Smooth muscle cell (in vitro differentiated cells): ENCODE measurements at regions not wholly inside any gene's neighbourhood (a gene's known extent, or its start where the extent isn't known, plus 50 kb on each side); places are given as distances from the start of the nearest gene placed in this dataset.

ENCODE experiments used
- DNase-seq: peaks from one replicate; lab custom pipeline; 2025; ENCODE audit not compliant: unreplicated experiment; lab: John Stamatoyannopoulos, UW
- H2AFZ ChIP-seq: fragments of 200-600 bp; sonication (generic); 2 replicates; pipeline ENCODE4 v1.6.0; 2016; ENCODE audit warnings: antibody characterized with exemption, low read depth, mild to moderate bottlenecking
- H3F3A ChIP-seq: fragments of 200-600 bp; sonication (generic); 2 replicates; pipeline ENCODE4 v1.6.0; 2017; ENCODE audit warnings: antibody characterized with exemption, low read depth
- H3K27ac ChIP-seq: fragments of 200-600 bp; sonication (generic); 2 replicates; pipeline ENCODE4 v1.5.1; 2016; ENCODE audit warnings: low read depth, mild to moderate bottlenecking
- H3K27me3 ChIP-seq: fragments of 200-600 bp; sonication (generic); 2 replicates; pipeline ENCODE4 v1.6.1; 2016; ENCODE audit warnings: low read depth, mild to moderate bottlenecking
- H3K36me3 ChIP-seq: fragments of 200-600 bp; sonication (generic); 2 replicates; pipeline ENCODE4 v1.5.1; 2016; ENCODE audit warnings: low read depth
- H3K4me1 ChIP-seq: fragments of 200-600 bp; sonication (generic); 2 replicates; pipeline ENCODE4 v1.5.1; 2016; ENCODE audit warnings: low read depth
- H3K4me2 ChIP-seq: fragments of 200-600 bp; sonication (generic); 2 replicates; pipeline ENCODE4 v1.6.0; 2016; ENCODE audit warnings: mild to moderate bottlenecking
- H3K4me3 ChIP-seq: fragments of 200-600 bp; sonication (generic); 2 replicates; pipeline ENCODE4 v1.5.1; 2016; ENCODE audit warnings: mild to moderate bottlenecking
- H3K79me2 ChIP-seq: fragments of 200-600 bp; sonication (generic); 2 replicates; pipeline ENCODE4 v1.6.0; 2016; ENCODE audit warnings: low read depth, mild to moderate bottlenecking
- H3K9ac ChIP-seq: fragments of 200-600 bp; sonication (generic); 2 replicates; pipeline ENCODE4 v1.6.0; 2016; ENCODE audit warnings: low read depth
- H3K9me3 ChIP-seq: fragments of 200-600 bp; sonication (generic); replicated peaks from 2 replicates; pipeline ENCODE4 v1.5.1; 2016; ENCODE audit warnings: low read depth
- H4K20me1 ChIP-seq: fragments of 200-600 bp; sonication (generic); 2 replicates; pipeline ENCODE4 v1.6.0; 2016; ENCODE audit warnings: low read depth
- WGBS: methylation state at CpG from one replicate; pipeline ENCODE4 v1.1.7; 2016; ENCODE audit warnings: low lambda C conversion rate; 5-methylcytosine and 5-hydroxymethylcytosine counted together
- TF ChIP-seq, protein P1 (sequence below): fragments of 200-600 bp; sonication (generic); IDR thresholded peaks from 2 replicates; pipeline ENCODE4 v1.5.1; 2017; ENCODE audit warnings: borderline replicate concordance, mild to moderate bottlenecking, antibody characterized with exemption; ENCODE audit not compliant: insufficient read depth, poor library complexity, severe bottlenecking

DNA sequence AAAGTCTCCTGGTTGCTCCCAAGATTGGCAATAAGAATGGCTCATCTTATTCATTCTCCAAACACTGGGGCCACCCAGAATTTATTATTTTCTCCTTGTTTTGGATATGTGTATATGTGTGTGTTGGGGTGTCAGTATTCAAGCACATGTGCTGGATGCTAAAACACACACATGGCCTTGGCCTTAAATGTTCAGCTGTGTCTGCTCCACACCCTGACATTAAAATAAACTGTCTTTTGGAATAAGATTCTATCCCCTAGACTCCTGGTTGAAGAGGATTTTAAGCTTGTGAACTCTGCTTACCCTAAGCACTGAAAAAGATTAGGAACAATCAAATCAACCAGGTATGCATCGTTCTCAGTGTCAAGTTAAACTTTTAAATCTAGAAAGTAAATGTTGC is 382.9 kb upstream of the MCTP2 start:
- Histone ChIP-seq H4K20me1 (no peaks in the 10 kb centered on the region), H3K4me3 (no peak overlapping the region), H3K27ac (no peak overlapping the region), H2AFZ (no peak overlapping the region), H3F3A (no peaks in the 10 kb centered on the region), H3K4me2 (no peak overlapping the region), H3K9ac (no peak overlapping the region), H3K79me2 (no peaks in the 10 kb centered on the region), H3K4me1 (no peaks in the 10 kb centered on the region), H3K36me3 (no peaks in the 10 kb centered on the region), H3K27me3 (peaks cover 4% of the 10 kb centered on the region), H3K9me3 (no peaks in the 10 kb centered on the region)
- 85% methylated on average over 1 of the region's 1 CpG for WGBS
- no peak for DNase-seq
- TF ChIP-seq, protein P1, sequence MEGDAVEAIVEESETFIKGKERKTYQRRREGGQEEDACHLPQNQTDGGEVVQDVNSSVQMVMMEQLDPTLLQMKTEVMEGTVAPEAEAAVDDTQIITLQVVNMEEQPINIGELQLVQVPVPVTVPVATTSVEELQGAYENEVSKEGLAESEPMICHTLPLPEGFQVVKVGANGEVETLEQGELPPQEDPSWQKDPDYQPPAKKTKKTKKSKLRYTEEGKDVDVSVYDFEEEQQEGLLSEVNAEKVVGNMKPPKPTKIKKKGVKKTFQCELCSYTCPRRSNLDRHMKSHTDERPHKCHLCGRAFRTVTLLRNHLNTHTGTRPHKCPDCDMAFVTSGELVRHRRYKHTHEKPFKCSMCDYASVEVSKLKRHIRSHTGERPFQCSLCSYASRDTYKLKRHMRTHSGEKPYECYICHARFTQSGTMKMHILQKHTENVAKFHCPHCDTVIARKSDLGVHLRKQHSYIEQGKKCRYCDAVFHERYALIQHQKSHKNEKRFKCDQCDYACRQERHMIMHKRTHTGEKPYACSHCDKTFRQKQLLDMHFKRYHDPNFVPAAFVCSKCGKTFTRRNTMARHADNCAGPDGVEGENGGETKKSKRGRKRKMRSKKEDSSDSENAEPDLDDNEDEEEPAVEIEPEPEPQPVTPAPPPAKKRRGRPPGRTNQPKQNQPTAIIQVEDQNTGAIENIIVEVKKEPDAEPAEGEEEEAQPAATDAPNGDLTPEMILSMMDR = no peak

GRCh38 chr15:93848076-93848475 is 383.3 kb upstream of the MCTP2 start:
- Histone ChIP-seq H3K79me2 (no peaks in the 10 kb centered on the region), H3K4me1 (no peaks in the 10 kb centered on the region), H3K9me3 (no peaks in the 10 kb centered on the region), H3F3A (no peaks in the 10 kb centered on the region), H3K9ac (no peak overlapping the region), H2AFZ (no peak overlapping the region), H3K36me3 (no peaks in the 10 kb centered on the region), H3K27me3 (peaks cover 4% of the 10 kb centered on the region), H3K4me3 (no peak overlapping the region), H3K4me2 (no peak overlapping the region), H3K27ac (no peak overlapping the region), H4K20me1 (no peaks in the 10 kb centered on the region)
- no peak for DNase-seq
- TF ChIP-seq, protein P1 = no peak
- WGBS = 74% methylated on average over 3 of the region's 3 CpGs

GRCh38 chr15:93846148-93846547 is 385.2 kb upstream of the MCTP2 start:
- H3K4me3 ChIP-seq = no peak overlapping the region
- H3K27ac ChIP-seq = no peak overlapping the region
- TF ChIP-seq, protein P1 = no peak
- no peaks in the 10 kb centered on the region for H3K36me3 ChIP-seq
- H3K4me1 ChIP-seq = no peaks in the 10 kb centered on the region
- H3K79me2 ChIP-seq = no peaks in the 10 kb centered on the region
- H3K9me3 ChIP-seq = no peaks in the 10 kb centered on the region
- H3K4me2 ChIP-seq = no peak overlapping the region
- no peak overlapping the region for H2AFZ ChIP-seq
- 90% methylated on average over 9 of the region's 9 CpGs for WGBS
- H3K9ac ChIP-seq = no peak overlapping the region
- peaks cover 4% of the 10 kb centered on the region for H3K27me3 ChIP-seq
- H3F3A ChIP-seq = no peaks in the 10 kb centered on the region
- no peak for DNase-seq
- no peaks in the 10 kb centered on the region for H4K20me1 ChIP-seq

DNA sequence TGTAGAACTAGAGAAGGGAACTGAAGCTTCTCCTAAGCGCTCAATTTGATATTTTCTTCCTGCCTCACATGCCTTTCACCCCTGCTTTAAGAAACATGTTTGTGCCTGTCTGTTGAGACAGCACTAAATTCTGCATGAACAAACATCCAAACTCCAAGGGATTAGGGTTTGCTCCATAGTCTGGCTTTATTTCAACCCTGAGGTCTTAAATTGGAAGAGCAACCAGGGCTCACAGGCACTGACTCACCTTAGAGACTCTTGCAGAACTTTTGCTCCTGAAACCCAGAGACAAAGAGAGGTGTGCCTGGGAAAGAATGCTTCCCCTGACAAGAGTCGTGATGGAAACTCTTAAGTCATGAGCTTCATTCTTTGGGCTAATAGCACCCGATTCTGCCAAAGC is 393.9 kb upstream of the MCTP2 start:
- 80% methylated on average over 3 of the region's 3 CpGs for WGBS
- Histone ChIP-seq H4K20me1 (no peaks in the 10 kb centered on the region), H3K9ac (no peak overlapping the region), H3K9me3 (no peaks in the 10 kb centered on the region), H3K79me2 (no peaks in the 10 kb centered on the region), H3K4me3 (no peak overlapping the region), H3F3A (no peaks in the 10 kb centered on the region), H3K4me1 (no peaks in the 10 kb centered on the region), H3K36me3 (no peaks in the 10 kb centered on the region), H3K4me2 (no peak overlapping the region), H3K27ac (no peak overlapping the region), H2AFZ (no peak overlapping the region), H3K27me3 (no peaks in the 10 kb centered on the region)
- TF ChIP-seq, protein P1 = no peak
- DNase-seq = no peak
